Ovary (tissue), 3 donors: ENCODE measurements at regions not wholly inside any gene's neighbourhood (a gene's known extent, or its start where the extent isn't known, plus 50 kb on each side); places are given as distances from the start of the nearest gene placed in this dataset.

ENCODE experiments used
- POLR2A ChIP-seq: fragments of 450-650 bp; IDR thresholded peaks from one replicate; pipeline ENCODE4 v1.6.1; 2017; ENCODE audit warnings: antibody characterized with exemption, mild to moderate bottlenecking, moderate library complexity
- TF ChIP-seq, protein P1 (sequence below), 3 donors: fragments of 450-650 bp in 2 of 3; fragments of 200-600 bp in 1 of 3; IDR thresholded peaks; one replicate each; pipeline versions ENCODE4 v1.5.1 to v1.8.0; 2016 to 2022; ENCODE audit warnings: antibody characterized with exemption in 3 of 3, mild to moderate bottlenecking in 1 of 3
- donor health status: DM: no; HTN: no; CAD: no.

GRCh38 chr6:169885831-169886230 is 134.4 kb downstream of the ERMARD start:
- TF ChIP-seq, protein P1, sequence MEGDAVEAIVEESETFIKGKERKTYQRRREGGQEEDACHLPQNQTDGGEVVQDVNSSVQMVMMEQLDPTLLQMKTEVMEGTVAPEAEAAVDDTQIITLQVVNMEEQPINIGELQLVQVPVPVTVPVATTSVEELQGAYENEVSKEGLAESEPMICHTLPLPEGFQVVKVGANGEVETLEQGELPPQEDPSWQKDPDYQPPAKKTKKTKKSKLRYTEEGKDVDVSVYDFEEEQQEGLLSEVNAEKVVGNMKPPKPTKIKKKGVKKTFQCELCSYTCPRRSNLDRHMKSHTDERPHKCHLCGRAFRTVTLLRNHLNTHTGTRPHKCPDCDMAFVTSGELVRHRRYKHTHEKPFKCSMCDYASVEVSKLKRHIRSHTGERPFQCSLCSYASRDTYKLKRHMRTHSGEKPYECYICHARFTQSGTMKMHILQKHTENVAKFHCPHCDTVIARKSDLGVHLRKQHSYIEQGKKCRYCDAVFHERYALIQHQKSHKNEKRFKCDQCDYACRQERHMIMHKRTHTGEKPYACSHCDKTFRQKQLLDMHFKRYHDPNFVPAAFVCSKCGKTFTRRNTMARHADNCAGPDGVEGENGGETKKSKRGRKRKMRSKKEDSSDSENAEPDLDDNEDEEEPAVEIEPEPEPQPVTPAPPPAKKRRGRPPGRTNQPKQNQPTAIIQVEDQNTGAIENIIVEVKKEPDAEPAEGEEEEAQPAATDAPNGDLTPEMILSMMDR (IDR thresholded peaks at IDR 0.05): no peak
- no peak for TF ChIP-seq POLR2A
